Dermis microvascular lymphatic vessel endothelial cell (primary cell): ENCODE measurements at regions not wholly inside any gene's neighbourhood (a gene's known extent, or its start where the extent isn't known, plus 50 kb on each side); places are given as distances from the start of the nearest gene placed in this dataset.
A peak's percentile ranks its signal among the peaks of the same experiment; 100 is the strongest.

Experiments used
- DNase-seq, 2 donors: peaks; one replicate each; pipeline versions ENCODE4 v3.0.0 to v3.0.0-alpha.2; 2010; ENCODE audit warnings: low read depth in 2 of 2

DNA sequence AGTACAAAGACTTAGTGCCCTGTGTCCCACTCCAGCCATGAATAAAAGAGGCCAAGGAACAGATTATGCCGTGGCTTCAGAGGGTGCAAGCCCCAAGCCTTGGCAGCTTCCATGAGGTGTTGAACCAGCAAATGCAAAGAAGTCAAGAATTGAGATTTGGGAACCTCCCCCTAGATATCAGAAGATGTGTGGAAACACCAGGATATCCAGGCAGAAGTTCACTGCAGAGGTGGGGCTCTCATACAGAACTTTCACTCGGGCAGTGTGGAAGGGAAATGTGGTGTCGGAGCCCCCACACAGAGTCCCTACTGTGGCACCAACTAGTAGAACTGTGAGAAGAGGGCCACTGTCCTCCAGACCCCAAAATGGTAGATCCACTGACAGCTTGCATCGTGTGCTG is 2421.4 kb downstream of the PCDH9 start:
- no peak for DNase-seq

DNA sequence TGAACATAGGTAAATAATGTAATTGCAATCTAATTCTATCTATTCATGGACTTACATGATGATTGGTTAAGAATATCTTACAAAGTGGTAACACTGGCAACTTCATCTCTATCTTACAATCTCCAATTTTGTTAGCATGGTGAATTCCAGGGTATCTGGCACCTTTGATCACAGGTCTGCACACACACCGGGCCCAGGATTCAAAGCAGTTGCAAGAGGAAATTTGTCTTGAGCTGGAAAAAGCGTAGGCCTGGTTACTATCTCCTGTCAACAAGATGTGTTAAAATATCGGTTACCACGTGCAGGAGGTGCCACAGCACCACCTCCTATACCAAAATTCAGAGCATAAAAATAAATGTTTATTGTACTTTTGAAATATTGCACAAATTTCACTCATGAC is 2428.4 kb downstream of the PCDH9 start:
- DNase-seq = no peak

GRCh38 chr13:64798422-64798821 is 2431.7 kb downstream of the PCDH9 start:
- DNase-seq = no peak

- no peak for DNase-seq
Observed at GRCh38 chr13:64793592-64793991, 2436.5 kb downstream of the PCDH9 start.

- DNase-seq = no peak
Observed at GRCh38 chr13:64793131-64793530, 2437.0 kb downstream of the PCDH9 start.

GRCh38 chr13:64791373-64791772 is 2438.8 kb downstream of the PCDH9 start:
- DNase-seq = no peak

DNA sequence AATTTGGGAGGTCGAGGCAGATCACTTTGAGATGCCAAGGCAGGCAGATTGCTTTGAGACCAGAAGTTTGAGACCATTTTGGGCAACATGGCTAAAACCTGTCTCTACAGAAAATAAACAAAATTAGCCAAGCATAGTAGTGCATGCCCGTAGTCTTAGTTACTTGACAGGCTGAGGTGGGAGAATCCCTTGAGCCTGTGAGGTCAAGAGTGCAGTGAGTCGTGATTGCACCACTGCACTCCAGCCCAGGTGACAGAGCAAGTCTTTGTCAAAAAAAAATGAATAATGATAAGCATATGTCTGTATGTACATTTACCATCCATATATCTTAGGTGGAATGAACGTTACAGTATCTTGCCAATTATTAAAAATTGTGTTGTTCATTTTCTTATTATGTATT is 2447.7 kb downstream of the PCDH9 start:
- DNase-seq = no peak

DNA sequence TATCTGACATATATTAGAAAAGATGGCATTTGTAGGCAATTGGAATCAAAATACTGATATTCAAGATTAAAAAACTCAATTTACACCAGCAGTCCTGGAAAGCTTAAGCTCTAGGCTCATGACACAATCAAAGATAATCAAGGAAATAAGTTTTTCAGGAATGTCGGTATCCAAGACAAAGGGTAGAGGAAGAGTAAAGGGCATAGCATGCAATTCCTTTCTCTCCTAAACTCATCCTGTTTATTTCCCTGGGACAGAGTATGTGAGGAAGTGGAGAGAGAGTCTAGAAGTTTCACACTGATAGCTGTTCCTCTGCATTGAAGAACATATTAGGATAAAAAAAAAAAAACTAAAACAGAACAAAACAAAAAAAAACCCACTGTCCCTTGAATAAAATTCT is 2452.1 kb downstream of the PCDH9 start:
- peak; percentile 65 to 84 for DNase-seq

DNA sequence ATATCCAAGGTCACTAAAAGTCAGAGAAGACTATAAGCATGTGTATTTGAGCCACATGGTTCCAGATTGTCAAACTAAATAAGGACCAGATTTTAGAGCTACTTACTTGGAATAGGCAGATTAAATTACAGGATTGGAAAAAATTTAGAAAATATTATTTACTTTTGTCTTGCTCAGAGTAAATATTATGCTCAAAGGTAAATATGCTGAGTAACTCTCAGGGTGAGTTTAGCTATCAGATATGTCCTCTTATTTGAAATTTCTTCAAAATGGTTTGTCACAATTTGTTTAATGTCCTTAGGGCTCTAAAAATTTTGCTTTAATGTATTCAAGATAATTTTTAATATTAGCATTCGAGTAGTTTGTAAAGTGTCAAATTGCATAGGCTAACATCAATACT is 2455.2 kb downstream of the PCDH9 start:
- DNase-seq = no peak

- no peak for DNase-seq
Observed at GRCh38 chr13:64770743-64771142, 2459.4 kb downstream of the PCDH9 start.

GRCh38 chr13:64767054-64767453 is 2463.1 kb downstream of the PCDH9 start:
- no peak for DNase-seq

DNA sequence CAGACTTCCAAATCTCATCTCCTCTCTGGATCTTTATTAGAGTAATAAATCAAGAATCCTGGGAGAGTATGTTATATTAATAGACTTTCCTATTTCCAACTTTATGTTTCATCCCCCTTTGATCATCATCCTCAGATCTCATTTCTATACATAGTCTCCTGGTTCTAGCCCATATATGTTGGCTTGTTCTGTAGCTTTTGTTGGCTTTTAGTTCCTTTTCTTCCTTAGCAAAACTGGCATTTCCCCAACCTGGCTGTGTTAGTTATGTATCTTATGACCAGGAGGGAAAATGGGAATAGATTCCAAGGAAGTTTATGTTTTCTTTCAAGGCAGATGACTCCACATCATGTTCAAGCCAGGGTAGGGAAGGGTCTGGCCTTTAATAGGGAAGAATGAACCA is 2464.5 kb downstream of the PCDH9 start:
- peak in 1 of 2 donors; percentile 12 for DNase-seq

DNA sequence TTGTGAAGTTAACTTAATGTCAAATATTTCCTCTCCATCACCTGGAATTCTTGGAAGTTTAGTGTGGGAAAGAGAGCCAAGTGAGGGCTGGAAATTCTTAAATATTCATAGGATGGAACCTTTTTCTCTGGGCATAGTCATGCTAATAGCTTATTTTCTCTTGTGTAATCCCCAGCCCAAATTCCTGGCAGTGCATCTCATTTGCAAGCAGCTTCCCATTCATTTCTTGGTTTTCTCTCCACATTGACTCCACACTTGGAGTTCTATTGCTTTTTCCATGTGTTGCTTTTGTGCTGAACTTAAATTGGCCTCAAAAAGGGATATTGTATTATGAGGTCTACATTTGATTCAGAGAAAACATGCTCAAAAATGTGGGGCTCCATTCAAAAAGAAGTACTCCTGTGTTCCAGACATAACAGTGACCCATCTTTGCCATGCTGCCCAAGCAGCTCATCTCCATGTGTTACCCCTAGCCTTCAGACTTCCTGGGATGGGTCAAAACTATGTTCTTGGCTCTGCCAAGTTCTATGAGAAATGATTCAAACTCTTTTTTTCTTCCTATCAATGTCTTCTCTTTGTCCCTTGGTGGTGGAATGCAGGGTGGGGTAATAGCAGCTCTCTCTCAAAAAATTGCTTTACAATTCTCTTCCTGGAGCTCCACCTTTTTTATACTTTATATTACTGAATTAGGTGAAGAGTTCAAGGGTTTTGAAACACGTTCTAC is 2471.5 kb downstream of the PCDH9 start:
- DNase-seq = no peak

DNA sequence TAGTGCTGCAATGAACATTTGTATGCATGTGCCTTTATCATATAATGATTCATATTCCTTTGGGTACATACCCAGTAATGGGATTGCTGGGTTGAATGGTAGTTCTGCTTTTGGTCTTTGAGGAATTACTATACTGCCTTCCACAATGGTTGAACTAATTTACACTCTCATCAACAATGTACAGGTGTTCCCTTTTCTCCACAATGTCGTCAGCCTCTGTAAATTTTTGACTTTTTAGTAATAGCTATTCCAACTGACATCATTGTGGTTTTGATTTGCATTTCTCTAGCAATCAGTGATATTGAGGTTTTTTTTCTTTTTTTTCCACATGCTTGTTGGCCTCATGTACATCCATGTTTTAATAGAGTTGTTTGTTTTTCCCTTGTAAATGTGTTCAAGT is 2473.5 kb downstream of the PCDH9 start:
- no peak for DNase-seq

DNA sequence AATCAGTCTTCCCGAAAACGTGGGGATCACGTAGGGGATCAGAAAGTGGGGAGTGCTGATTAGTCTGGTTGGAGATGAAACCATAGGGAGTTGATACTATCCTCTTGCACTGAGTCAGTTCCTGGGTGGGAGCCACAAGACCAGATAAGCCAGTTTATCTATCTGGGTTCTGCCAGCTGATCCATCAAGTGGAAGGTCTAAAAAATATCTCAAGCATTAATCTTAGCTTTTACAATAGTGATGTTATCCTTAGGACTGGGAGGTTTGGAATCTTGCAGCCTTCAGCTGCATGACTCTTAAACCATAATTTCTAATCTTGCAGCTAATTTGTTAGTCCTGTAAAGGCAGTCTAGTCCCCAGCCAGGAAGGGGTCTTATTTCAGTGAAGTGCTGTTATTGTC is 2474.2 kb downstream of the PCDH9 start:
- no peak for DNase-seq

- DNase-seq = no peak
Observed at GRCh38 chr13:64753233-64754000, 2476.7 kb downstream of the PCDH9 start.

- no peak for DNase-seq
Observed at GRCh38 chr13:64749301-64749700, 2480.8 kb downstream of the PCDH9 start.

GRCh38 chr13:64746845-64747244 is 2483.3 kb downstream of the PCDH9 start:
- DNase-seq = no peak

GRCh38 chr13:64740493-64740892 is 2489.6 kb downstream of the PCDH9 start:
- no peak for DNase-seq

- no peak for DNase-seq
Observed at GRCh38 chr13:64725492-64725891, 2504.6 kb downstream of the PCDH9 start.

- peak; percentile 92 to 98 for DNase-seq
Observed at GRCh38 chr13:64723724-64724123, 2506.4 kb downstream of the PCDH9 start.

- DNase-seq = no peak
Observed at GRCh38 chr13:64718116-64718515, 2512.0 kb downstream of the PCDH9 start.

- no peak for DNase-seq
Observed at GRCh38 chr13:64716936-64717335, 2513.2 kb downstream of the PCDH9 start.
